Activated CD4-positive, alpha-beta memory T cell treated with anti-CD3 and anti-CD28 coated beads, Interleukin-2, amount 10 ng/mL, durations not matched to agents 7 days and 5 days (primary cell): ENCODE measurements at regions not wholly inside any gene's neighbourhood (a gene's known extent, or its start where the extent isn't known, plus 50 kb on each side); places are given as distances from the start of the nearest gene placed in this dataset.

Experiments used
- CTCF ChIA-PET: fragments of 350-600 bp; sonication (Branson Sonifier 250); formaldehyde crosslinking; loops from one replicate; lab custom pipeline; 2021; ENCODE audit warnings: antibody characterized with exemption, inconsistent platforms; lab: Charles Lee
- POLR2A ChIA-PET: fragments of 350-600 bp; sonication (Branson Sonifier 250); formaldehyde crosslinking; loops from one replicate; lab custom pipeline; 2021; ENCODE audit warnings: antibody characterized with exemption; lab: Charles Lee
- DNase-seq: peaks from one replicate; pipeline ENCODE4 v3.0.0-alpha.2; 2020
- H3K27ac Mint-ChIP-seq: one replicate; pipeline ENCODE4 v1.8.0; 2021; ENCODE audit warnings: mild to moderate bottlenecking, mixed read lengths
- H3K27me3 Mint-ChIP-seq: one replicate; pipeline ENCODE4 v1.8.0; 2021; ENCODE audit warnings: mixed read lengths
- H3K36me3 Mint-ChIP-seq: one replicate; pipeline ENCODE4 v1.8.0; 2021; ENCODE audit warnings: low read depth, mixed read lengths
- H3K4me1 Mint-ChIP-seq: one replicate; pipeline ENCODE4 v1.8.0; 2021; ENCODE audit warnings: mixed read lengths
- H3K4me3 Mint-ChIP-seq: one replicate; pipeline ENCODE4 v1.8.0; 2021; ENCODE audit warnings: mild to moderate bottlenecking, mixed read lengths
- H3K9me3 Mint-ChIP-seq: one replicate; pipeline ENCODE4 v1.8.0; 2021; ENCODE audit warnings: mixed read lengths

- Mint-ChIP-seq H3K4me1 (no peaks in the 10 kb centered on the region), H3K36me3 (no peaks in the 10 kb centered on the region), H3K9me3 (no peaks in the 10 kb centered on the region), H3K27ac (no peak overlapping the region), H3K27me3 (peaks cover 29% of the 10 kb centered on the region), H3K4me3 (no peak overlapping the region)
- CTCF ChIA-PET, result no interaction called here
- POLR2A ChIA-PET, result no interaction called here
- no peak for DNase-seq
These were observed 138.7 kb upstream of the CELF2 start for GRCh38 chr10:10878963-10879362.

- ChIA-PET POLR2A (no interaction called here), CTCF (no interaction called here)
- no peak for DNase-seq
- no peak overlapping the region for H3K4me3 Mint-ChIP-seq
- H3K36me3 Mint-ChIP-seq, result no peaks in the 10 kb centered on the region
- no peaks in the 10 kb centered on the region for H3K4me1 Mint-ChIP-seq
- peaks cover 7% of the 10 kb centered on the region for H3K9me3 Mint-ChIP-seq
- peaks cover 27% of the 10 kb centered on the region for H3K27me3 Mint-ChIP-seq
- no peak overlapping the region for H3K27ac Mint-ChIP-seq
These were observed 136.4 kb upstream of the CELF2 start for GRCh38 chr10:10881117-10881813.

GRCh38 chr10:10883737-10884136 lies 133.9 kb upstream of the CELF2 start:
- Mint-ChIP-seq H3K27ac (no peak overlapping the region), H3K4me3 (no peak overlapping the region), H3K27me3 (peaks cover 24% of the 10 kb centered on the region), H3K4me1 (no peaks in the 10 kb centered on the region), H3K9me3 (peaks cover 7% of the 10 kb centered on the region), H3K36me3 (no peaks in the 10 kb centered on the region)
- ChIA-PET POLR2A (no interaction called here), CTCF (no interaction called here)
- no peak for DNase-seq

GRCh38 chr10:10886861-10887531 lies 130.7 kb upstream of the CELF2 start:
- Mint-ChIP-seq H3K9me3 (peaks cover 7% of the 10 kb centered on the region), H3K27ac (no peak overlapping the region), H3K27me3 (peaks cover 27% of the 10 kb centered on the region), H3K36me3 (no peaks in the 10 kb centered on the region), H3K4me3 (no peak overlapping the region), H3K4me1 (no peaks in the 10 kb centered on the region)
- CTCF ChIA-PET, result no interaction called here
- POLR2A ChIA-PET, result no interaction called here
- DNase-seq, result no peak

GRCh38 chr10:10891124-10892082 lies 126.3 kb upstream of the CELF2 start:
- no peaks in the 10 kb centered on the region for H3K9me3 Mint-ChIP-seq
- no peaks in the 10 kb centered on the region for H3K36me3 Mint-ChIP-seq
- DNase-seq, result no peak
- CTCF ChIA-PET, result no interaction called here
- H3K27ac Mint-ChIP-seq, result no peak overlapping the region
- POLR2A ChIA-PET, result no interaction called here
- peaks cover 14% of the 10 kb centered on the region for H3K27me3 Mint-ChIP-seq
- H3K4me1 Mint-ChIP-seq, result no peaks in the 10 kb centered on the region
- no peak overlapping the region for H3K4me3 Mint-ChIP-seq

- ChIA-PET POLR2A (no interaction called here), CTCF (no interaction called here)
- Mint-ChIP-seq H3K27ac (no peak overlapping the region), H3K4me3 (no peak overlapping the region), H3K27me3 (peaks cover 12% of the 10 kb centered on the region), H3K9me3 (no peaks in the 10 kb centered on the region), H3K4me1 (no peaks in the 10 kb centered on the region), H3K36me3 (no peaks in the 10 kb centered on the region)
- DNase-seq, result no peak
These were observed 125.3 kb upstream of the CELF2 start for GRCh38 chr10:10892290-10892875.

- H3K4me1 Mint-ChIP-seq, result no peaks in the 10 kb centered on the region
- POLR2A ChIA-PET, result no interaction called here
- H3K36me3 Mint-ChIP-seq, result no peaks in the 10 kb centered on the region
- no peak overlapping the region for H3K27ac Mint-ChIP-seq
- no peak overlapping the region for H3K4me3 Mint-ChIP-seq
- no peaks in the 10 kb centered on the region for H3K9me3 Mint-ChIP-seq
- H3K27me3 Mint-ChIP-seq, result peaks cover 12% of the 10 kb centered on the region
- DNase-seq, result no peak
- CTCF ChIA-PET, result no interaction called here
These were observed 120.3 kb upstream of the CELF2 start for GRCh38 chr10:10897400-10897799.

- Mint-ChIP-seq H3K27ac (no peak overlapping the region), H3K4me1 (no peaks in the 10 kb centered on the region), H3K27me3 (peaks cover 11% of the 10 kb centered on the region), H3K9me3 (no peaks in the 10 kb centered on the region), H3K36me3 (no peaks in the 10 kb centered on the region), H3K4me3 (no peak overlapping the region)
- POLR2A ChIA-PET, result no interaction called here
- no peak for DNase-seq
- CTCF ChIA-PET, result no interaction called here
These were observed 115.8 kb upstream of the CELF2 start for GRCh38 chr10:10901906-10902305.

- Mint-ChIP-seq H3K4me3 (no peak overlapping the region), H3K27ac (no peak overlapping the region), H3K4me1 (no peaks in the 10 kb centered on the region), H3K36me3 (no peaks in the 10 kb centered on the region), H3K9me3 (no peaks in the 10 kb centered on the region), H3K27me3 (peaks cover 13% of the 10 kb centered on the region)
- DNase-seq, result no peak
- ChIA-PET POLR2A (no interaction called here), CTCF (no interaction called here)
These were observed 114.7 kb upstream of the CELF2 start for GRCh38 chr10:10902951-10903350.

GRCh38 chr10:10903620-10904019 lies 114.1 kb upstream of the CELF2 start:
- H3K27ac Mint-ChIP-seq, result no peak overlapping the region
- DNase-seq, result no peak
- H3K4me1 Mint-ChIP-seq, result no peaks in the 10 kb centered on the region
- ChIA-PET CTCF (no interaction called here), POLR2A (no interaction called here)
- no peaks in the 10 kb centered on the region for H3K36me3 Mint-ChIP-seq
- H3K27me3 Mint-ChIP-seq, result peaks cover 13% of the 10 kb centered on the region
- no peak overlapping the region for H3K4me3 Mint-ChIP-seq
- no peaks in the 10 kb centered on the region for H3K9me3 Mint-ChIP-seq

GRCh38 chr10:10910634-10911033 lies 107.0 kb upstream of the CELF2 start:
- Mint-ChIP-seq H3K4me1 (peaks cover 2% of the 10 kb centered on the region), H3K27me3 (peaks cover 22% of the 10 kb centered on the region), H3K9me3 (no peaks in the 10 kb centered on the region), H3K36me3 (no peaks in the 10 kb centered on the region), H3K27ac (no peak overlapping the region), H3K4me3 (no peak overlapping the region)
- DNase-seq, result no peak
- ChIA-PET POLR2A (no interaction called here), CTCF (no interaction called here)

- Mint-ChIP-seq H3K27ac (no peak overlapping the region), H3K9me3 (no peaks in the 10 kb centered on the region), H3K4me3 (no peak overlapping the region), H3K4me1 (peaks cover 2% of the 10 kb centered on the region), H3K36me3 (no peaks in the 10 kb centered on the region), H3K27me3 (peaks cover 22% of the 10 kb centered on the region)
- no peak for DNase-seq
- CTCF ChIA-PET, result no interaction called here
- POLR2A ChIA-PET, result no interaction called here
These were observed 106.6 kb upstream of the CELF2 start for GRCh38 chr10:10911035-10911434.

GRCh38 chr10:10911471-10911921 lies 106.2 kb upstream of the CELF2 start:
- Mint-ChIP-seq H3K27ac (no peak overlapping the region), H3K4me3 (no peak overlapping the region), H3K4me1 (peaks cover 2% of the 10 kb centered on the region), H3K9me3 (no peaks in the 10 kb centered on the region), H3K36me3 (no peaks in the 10 kb centered on the region), H3K27me3 (peaks cover 22% of the 10 kb centered on the region)
- no peak for DNase-seq
- CTCF ChIA-PET, result no interaction called here
- POLR2A ChIA-PET, result no interaction called here
